Iris pigment epithelial cell (primary cell): ENCODE measurements at regions not wholly inside any gene's neighbourhood (a gene's known extent, or its start where the extent isn't known, plus 50 kb on each side); places are given as distances from the start of the nearest gene placed in this dataset.

Experiments used
- DNase-seq: peaks from one replicate; pipeline ENCODE4 v3.0.0-alpha.2; 2011; ENCODE audit warnings: low read depth

DNA sequence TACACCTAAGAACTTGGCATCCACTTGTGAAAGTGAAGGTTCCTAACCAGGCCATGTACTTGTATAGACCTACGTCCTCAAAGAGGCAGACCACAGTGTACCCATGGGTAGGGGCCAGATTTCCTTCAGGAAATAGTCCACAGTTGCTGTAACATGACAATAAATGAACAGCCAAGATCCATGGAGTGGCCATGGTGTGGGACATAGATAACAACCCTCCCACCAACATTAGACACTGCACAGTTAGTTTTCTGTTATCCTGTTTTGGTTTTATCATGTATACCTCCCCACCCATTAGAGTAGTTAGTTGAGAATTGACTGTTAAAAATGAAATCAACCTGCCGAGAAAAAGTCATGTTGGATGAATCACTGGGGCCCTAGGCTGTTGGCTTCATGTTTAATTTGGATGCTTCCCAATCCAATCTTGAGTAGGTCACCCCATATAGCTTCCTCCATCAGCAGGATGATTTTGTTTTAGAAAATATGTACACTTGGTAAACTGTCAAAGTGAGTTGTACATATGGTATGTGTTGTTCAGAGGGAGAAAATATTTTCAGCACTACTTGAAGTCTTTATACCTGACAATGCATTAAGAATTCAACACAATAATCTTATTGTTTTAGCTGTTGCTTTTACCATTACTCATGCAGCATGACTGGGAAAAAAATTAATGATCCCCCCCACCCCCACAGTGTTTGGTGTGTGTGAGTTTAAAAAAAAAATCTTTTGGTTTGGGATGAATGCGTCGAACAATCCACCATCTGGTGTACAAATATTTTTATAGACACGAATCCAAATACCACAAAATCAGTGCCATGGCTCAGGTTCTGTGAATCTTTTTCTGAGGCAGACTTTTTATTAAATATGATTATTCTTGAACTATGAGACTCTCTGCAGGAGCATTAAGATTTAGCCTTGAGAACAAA lies 88.3 kb upstream of the ARHGAP29 start:
- DNase-seq, result peak; percentile 99

DNA sequence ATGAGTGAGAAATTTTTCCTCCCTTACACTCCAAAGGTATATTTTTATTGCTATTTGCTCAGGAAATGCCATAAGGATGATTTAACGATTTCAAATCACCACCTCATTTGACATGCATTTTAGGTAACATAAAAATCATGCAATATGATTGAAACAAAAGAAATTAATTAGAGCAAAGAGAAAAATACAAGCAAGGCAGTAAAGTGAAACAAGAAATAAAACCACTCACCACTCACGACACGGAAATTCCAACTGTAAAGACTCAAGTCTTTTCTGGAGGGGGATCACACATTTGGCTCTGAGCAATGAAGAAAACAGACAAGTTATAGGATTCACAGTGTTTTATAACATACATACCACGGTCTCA lies 86.8 kb upstream of the ARHGAP29 start:
- DNase-seq, result peak; percentile 57

DNA sequence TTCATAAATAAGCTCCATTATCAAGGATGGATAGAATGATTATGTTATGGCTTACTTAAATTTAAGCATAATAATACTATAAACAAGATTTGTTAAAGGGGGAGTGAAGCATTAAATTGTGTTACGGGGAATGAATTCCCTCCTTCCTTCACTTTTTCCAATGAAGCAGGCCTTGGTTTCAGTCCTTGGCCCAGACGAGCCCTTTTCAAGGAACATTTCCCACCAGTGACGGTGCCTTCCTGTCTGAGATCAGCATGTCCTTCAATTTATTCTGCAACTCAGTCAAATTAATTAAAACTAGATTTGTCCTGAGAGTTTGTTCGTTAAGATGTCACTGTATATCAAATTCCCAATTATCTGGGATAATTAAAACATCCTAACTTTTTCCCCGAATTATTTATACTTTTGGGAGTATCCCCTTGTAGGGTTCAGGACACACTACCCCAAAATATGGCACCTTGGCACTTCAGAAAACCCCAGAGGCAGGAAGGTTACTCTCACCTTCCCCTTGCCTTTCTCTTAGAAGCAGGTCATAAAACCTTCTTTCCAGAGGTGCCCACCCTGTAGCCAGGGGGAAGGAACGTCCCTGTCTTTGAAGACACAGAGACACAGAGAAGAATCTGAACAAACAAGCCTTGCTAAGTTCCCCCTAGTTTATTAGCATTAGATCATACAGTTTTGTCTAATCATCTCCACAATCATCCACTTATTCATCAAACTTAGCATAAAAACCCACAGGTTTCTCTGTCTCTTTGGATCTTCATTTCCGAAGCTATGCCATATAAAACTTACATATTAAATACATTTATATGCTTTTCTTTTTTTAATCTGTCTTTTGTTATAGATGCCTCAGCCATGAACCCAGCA lies 86.2 kb upstream of the ARHGAP29 start:
- peak; percentile 51 for DNase-seq

DNA sequence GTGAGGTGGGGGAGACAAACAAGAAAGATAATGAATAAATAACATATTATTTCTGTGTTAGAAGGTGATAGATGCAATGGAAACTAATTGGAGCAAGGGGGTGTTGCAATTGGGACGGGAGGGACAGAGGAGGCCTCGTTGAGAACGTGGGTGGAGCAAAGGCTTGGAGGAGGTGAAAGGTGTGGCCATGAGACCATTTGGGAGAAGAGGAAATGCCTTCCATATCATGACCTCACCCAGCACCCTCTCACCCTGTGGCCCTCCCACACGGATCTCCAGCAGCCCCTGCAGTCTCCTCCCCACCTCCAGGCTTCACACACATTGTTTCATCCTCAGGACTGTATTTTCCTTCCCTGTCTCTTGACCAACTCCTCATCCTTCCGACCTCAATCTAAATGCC lies 85.3 kb upstream of the ARHGAP29 start:
- peak; percentile 72 for DNase-seq

DNA sequence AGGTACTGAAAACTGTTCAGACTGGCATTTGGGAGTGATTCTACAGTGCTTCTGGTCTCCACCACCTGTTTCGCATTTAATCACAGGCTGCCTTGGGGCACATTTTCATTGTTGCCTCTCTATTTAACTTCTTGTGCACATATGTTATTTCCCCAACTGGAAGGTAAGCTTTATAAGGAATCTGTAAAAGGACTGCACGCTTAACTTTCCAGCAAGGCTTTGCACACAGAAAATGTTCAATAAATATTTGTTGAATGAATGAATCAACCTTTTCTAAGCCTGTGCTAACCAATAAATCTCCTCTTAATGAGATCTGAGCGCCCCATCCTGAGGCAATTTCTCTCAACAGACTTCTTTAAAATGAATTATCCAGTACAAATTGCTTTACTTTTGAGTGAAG lies 84.3 kb upstream of the ARHGAP29 start:
- DNase-seq, result no peak

DNA sequence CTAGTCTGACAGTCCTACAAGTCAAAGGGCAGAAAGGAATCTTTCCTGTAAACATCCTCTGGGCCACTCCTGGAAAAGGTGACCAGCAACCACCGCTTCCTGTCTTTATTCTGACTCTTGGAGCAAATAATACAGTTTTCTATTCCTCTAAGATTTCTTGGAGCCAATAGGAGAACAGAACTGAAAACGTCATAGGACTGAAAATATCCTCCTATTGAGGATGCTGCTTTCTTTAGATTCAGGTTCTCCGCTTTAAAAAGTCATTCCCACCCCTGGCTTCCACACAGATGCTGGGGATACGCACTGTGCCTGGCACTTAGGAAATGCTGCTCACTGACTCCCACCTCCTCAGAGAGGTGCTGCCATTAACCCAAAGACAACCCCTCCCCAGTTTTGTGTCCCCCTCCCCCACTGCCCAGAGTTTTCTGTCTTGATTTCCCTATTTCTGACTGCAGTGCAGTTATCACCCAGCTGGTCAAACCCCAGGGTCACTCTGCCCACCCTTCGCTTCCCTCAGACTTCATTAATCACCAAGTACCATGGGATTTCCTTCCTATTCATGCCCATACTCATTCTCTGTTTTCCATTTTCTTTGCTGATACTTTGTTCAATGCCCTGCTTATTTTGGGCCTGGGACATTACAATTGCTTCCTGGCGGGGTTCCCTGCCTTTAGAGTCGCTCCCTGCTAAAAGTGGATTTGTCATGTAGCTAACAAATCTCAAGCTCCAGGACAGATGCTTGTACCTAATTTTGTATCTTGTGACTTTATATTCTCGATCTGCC lies 82.1 kb upstream of the ARHGAP29 start:
- no peak for DNase-seq

DNA sequence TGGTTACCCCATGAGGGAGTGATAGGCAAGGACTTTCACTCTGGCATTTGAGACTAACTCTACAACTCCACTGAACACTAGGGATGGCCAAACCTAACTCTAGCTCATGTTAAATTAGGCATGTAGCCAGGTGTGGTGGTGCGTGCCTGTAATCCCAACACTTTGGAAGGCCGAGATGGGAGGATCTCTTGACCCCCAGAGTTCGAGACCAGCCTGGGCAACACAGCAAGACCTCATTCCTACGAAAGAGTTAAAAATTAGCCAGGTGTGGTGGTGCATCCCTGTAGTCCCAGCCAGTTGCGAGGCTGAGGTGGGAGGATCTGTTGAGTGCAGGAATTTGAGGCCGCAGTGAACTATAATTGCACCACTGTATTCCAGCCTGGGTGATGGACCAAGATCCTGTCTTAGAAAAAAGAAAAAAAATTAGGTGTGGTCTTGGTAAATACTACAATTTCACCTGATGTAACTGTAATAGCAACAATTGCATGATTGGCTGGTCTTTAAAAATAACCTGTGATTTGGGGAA lies 81.2 kb upstream of the ARHGAP29 start:
- DNase-seq, result no peak

DNA sequence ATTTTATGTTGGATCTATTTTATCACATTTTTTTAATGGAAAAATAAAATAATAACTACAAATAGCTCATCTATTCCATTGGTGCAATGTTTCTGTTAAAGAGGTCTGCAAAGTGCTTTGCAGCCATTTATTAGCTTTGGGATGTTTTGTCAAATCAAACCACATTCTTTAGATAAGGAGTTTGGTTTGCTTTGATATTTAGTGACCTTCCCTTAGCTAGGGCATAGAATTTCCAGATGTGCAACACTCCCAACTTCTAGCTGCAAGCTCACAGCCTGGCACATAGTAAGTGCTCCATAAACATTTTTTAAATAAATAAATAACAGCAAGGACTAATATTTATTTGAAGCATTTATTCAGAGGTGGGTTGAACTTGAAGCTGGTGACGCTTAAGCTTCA lies 80.4 kb upstream of the ARHGAP29 start:
- DNase-seq, result no peak

DNA sequence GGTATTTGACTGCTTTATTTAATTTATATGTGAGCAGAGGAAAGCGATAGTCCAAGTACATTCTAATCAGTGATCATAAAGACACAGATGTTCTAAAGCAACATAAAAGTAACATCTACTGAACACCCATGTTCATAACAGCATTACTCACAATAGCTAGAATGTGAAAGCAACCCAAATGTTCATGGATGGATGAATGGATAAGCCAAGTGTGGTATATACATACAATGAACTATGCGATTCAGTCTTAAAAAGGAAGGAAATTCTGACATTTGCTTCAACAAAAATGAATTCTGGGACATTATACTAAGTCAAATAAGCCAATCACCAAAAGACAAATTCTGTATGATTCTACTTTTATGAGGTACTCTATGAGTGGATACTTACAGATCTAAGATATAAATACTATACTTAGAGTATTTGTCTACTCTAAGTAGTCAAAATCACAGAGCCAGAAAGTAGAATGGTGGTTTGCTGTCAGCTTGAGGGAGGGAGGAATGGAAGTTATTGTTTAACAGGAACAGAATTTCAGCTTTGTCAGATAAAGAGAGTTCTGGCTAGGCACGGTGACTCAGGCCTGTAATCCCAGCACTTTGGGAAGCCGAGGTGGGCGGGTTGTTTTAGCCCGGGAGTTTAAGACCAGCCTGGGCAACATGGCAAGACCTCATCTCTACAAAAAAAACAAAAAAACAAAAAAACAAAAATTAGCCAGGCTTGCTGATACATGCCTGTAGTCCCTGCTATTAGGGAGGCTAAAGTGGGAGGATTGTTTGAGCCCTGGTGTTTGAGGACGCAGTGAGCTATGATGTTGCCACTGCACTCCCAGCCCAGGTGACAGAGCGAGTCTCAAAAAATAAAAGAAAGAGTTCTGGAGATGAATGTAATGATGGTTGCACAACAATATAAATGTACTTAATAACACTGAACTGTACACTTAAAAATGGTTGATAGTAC lies 79.7 kb upstream of the ARHGAP29 start:
- DNase-seq, result peak; percentile 67

DNA sequence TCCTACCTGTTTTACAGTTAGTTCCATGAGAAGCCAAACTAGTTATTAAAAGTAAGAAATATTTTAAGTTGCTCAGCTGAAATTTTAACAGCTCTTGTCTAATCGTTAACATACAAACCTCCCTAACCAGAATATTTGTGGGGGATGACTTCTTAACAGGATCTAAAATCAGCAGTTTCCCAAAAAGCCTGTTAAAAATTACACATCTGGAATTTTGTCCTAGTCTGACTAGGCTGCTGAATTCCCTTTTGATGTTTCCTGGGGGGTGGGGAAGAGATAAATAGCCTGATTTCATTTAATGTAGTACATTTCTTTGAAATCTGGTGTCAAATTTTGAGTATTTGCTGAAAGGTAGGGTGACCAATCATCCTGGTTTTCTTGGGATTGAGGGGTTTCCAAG lies 78.8 kb upstream of the ARHGAP29 start:
- no peak for DNase-seq

DNA sequence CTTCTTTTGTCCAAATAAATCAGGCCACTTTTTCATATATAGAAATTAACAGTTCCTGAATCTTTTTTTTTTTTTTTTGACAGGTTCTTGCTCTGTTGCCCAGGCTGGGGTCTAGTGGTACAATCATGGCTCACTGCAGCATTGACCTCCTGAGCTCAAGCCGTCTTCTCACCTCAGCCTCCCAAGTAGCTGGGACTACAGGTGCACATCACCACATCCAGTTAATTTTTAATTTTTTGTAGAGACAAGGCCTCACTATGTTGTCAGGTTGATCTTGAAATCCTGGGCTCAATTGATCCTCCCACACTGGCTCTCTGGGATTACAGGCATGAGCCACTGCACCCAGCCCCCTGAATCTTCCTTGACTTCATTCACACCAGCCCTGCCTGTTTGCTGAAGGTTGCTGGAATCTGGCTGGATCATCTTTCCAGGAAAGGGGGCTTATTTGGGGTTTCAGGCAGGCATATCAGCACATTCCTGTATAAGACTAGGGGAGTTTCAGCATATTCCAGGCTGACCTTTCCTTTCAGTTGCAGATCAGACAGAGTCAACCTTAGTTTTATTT lies 78.2 kb upstream of the ARHGAP29 start:
- no peak for DNase-seq

DNA sequence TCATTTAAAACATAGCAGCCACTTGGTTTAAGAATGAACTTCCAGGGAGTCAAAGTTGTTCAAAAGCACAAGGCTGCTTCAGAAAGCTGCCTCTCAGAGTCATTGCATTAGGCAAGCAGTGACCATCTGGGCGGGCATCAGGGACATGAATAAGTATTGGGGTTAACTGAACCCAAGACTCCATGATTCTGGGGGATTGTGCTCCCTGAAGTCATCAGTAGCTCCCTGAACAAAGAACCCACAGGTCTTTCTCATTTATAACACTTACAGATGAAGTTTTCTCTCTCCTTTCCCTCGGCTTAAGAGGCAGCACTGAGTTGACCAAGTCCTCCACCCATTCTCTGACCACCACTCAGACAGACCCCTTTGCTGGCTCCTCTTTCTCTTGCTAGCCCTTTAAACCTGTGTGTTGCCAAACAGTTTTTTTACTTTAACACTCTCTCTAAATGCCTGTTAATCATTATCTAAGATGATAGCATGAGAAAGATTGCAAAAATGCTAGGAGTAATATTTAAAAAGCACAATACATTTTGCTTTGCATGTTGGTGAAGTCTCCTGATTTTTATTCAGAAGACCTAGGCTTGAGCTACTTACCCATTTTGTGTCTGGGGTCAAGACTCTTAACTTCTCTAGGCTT lies 77.0 kb upstream of the ARHGAP29 start:
- no peak for DNase-seq

DNA sequence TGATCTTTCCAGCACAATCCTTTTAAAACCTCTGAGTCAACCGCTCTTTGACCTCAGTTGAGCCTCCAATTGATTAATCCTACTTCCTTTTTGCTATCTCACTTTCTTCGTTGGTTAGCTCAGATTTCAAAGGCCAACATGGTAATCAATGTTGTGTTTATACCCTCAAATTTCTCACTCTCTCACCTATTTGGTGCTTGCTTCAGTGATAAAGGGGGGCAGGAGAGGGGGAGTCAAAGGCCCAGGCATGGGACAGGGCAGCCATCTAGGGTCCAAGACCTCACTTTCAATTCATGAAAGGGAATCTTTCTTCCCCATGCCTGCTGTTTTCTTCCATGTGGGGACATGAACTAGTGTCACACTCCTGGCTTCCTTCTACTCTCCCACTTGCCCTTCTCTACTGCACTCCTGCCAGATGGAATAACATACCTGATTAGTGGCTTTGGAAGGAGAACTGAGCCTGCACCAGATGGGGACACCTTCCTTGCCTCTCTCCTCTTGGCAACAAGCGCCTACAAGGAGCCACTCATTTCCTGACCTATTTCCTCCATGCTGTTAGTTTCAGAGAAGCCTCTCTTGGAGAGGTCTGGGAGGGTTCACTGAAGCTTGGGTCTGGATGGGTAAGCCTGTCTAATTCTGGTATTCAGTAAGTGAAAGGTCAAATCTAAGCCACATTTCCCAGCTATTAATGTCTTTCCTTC lies 73.3 kb upstream of the ARHGAP29 start:
- no peak for DNase-seq

DNA sequence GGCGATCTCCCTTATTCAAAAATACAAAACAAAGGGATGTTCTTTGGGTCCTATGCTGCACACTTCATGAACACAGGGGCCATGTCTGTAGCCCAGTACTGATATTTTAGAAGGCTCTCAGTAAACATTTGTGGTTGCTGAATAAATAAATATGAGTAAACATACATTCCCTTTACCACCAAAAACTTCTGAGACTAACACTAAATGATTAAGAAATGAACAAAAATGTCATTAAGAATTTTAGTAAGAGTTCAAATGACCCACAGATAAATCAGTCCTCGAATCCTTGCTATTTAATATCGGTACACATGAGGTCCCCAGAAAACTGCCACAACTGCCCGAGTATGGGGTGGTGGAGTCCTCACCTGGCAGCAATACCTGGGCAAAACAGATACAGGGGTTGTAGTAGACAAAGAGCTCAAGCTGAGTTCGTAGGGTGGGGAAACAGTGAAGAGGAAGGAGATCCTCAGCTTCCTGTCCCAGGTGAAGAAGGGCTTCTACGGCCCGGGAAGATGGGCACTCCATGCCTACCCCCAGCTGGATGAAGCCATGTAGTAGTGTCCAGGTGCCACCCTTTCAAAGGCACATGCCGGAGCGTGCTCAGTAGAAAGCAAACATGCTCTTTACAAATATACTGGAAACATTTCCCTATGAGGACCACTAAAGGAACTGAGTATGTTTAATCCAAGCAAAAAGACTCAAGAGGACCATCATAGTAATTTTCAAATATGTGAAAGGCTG lies 72.6 kb upstream of the ARHGAP29 start:
- no peak for DNase-seq

DNA sequence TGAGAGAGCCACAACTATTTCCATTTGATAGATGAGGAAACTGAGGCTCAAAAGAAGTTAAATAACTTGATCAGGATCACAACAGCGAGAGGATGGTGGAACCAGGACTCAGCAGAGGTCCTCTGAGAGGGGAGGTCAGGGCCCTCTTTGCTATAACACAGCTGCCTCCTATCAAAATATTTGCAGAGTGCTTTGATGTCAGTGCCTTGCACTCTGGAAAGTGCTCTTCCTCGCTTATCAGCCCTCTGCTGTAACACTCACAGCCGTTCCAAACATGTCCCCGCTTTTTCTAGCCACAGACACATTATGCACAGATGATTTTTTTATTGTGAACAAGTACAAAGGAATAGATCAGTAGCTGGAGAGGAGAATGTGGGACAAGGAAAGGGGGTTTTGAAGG lies 71.8 kb upstream of the ARHGAP29 start:
- no peak for DNase-seq

DNA sequence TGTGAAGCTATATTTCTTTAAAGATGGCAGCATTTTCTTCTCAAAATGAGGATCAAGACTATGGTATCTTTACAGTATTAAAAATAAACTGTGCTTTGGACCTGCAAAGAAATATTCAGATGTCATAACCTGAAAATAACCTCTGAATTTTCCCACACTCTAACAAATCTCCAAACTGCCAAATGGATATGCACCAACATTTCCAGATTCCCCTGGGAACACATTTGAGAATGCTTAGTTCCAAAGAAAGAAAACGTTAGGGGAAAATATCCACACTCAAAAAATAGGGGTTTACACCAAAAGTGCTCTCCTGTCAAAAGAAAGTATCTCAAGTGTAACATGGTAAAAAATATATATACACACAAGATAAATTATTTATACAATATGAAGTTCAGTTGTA lies 69.1 kb upstream of the ARHGAP29 start:
- DNase-seq, result no peak

DNA sequence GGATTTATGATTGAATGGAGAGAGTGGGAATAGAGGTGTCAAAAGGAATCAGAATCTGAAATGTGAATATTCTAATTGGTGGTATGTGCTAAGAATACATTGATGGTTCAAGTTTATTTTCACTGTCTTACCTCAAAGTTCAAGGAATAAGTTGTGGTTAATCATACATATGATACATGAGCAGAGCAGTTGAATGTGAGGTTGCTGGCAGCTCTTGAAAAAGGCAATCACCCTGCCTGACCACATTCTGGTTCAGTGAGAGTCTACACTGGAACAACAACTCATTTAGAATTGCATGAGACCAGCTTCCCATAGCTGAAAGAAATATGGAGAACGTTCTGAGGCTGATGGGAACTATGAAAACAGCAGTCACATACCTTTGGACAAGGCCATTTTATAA lies 68.3 kb upstream of the ARHGAP29 start:
- DNase-seq, result peak; percentile 97

DNA sequence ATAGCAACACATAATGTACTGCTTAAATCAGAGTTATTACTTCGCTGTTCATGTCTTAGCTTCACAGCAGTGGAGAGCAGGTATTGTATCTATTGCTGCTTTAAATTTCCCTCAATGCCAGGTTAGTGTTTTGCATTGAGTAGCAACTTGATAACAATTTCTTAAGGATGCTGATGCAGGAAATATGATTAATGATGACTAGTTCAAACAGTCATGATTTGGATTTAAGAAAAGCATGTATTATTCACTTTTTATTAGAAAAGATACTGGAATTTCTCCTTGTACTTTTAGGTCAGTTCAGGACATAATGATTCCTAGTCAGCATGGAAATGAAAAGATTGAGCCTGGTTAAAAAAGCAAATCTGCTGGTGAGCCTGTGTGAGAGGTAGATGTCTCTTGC lies 67.2 kb upstream of the ARHGAP29 start:
- DNase-seq, result no peak

DNA sequence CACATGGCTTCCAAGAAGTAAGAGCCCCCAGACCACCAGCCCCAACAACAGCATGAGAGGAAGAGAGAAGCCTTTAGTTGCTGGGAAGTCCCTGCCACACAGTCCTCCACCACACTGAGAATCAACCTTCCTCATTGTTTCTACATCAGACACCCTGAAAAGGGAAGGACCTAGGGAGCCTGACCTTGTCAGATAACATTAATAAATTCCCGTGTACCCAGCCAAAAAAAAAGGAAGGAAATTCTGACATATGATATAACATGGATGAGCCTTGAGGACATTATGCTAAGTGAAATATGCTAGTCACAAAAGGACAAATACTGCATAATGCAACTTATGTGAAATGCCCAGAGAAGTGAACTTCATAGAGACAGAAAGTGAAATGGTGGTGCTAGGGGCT lies 65.6 kb upstream of the ARHGAP29 start:
- DNase-seq, result no peak
